ENCODE measurements at regions not wholly inside any gene's neighbourhood (a gene's known extent, or its start where the extent isn't known, plus 50 kb on each side); places are given as distances from the start of the nearest gene placed in this dataset.

- Histone ChIP-seq H3K36me3 (ENCODE audit: insufficient read depth, low read length) (no peaks in the 10 kb centered on the region), H3K4me2 (ENCODE audit: low read length) (peak overlapping the region; percentile 52), H3K79me2 (ENCODE audit: insufficient read depth, low read length) (no peaks in the 10 kb centered on the region), H3K27ac (ENCODE audit: low read depth, low read length) (no peak overlapping the region), H3K9me3 (ENCODE audit: insufficient read depth, low read depth, low read length) (no peaks in the 10 kb centered on the region), H3K27me3 (ENCODE audit: insufficient read depth, low read length) (no peaks in the 10 kb centered on the region), H3K4me3 (ENCODE audit: insufficient read depth, low read depth, low read length) (no peak overlapping the region), H2AFZ (ENCODE audit: low read depth, low read length) (no peak overlapping the region), H3K4me1 (ENCODE audit: insufficient read depth, low read length) (no peaks in the 10 kb centered on the region), H4K20me1 (ENCODE audit: insufficient read depth, low read length) (no peaks in the 10 kb centered on the region), H3K9ac (ENCODE audit: low read length) (no peak overlapping the region)
- DNase-seq (ENCODE audit: low read depth) = peak; percentile 13
- Mint-ChIP-seq H3K4me1 (ENCODE audit: low read depth, unreplicated experiment) (peaks cover 12% of the 10 kb centered on the region), H3K36me3 (ENCODE audit: low read depth, unreplicated experiment) (no peaks in the 10 kb centered on the region), H3K4me3 (ENCODE audit: unreplicated experiment) (no peak overlapping the region), H3K27me3 (ENCODE audit: low read depth, unreplicated experiment) (no peaks in the 10 kb centered on the region), H3K9me3 (ENCODE audit: unreplicated experiment) (peaks cover 3% of the 10 kb centered on the region), H3K27ac (ENCODE audit: unreplicated experiment) (peak overlapping the region; percentile 77)
- no peak for FAIRE-seq
- TF ChIP-seq EZH2 (IDR thresholded peaks at IDR 0.05; ENCODE audit: insufficient read depth, low read length) = no peak
These were observed 264.3 kb downstream of the TXNL1 start for GRCh38 chr18:56374007-56374655.

GRCh38 chr18:56373601-56374000, 264.8 kb downstream of the TXNL1 start:
- H3K4me1 ChIP-seq (ENCODE audit: insufficient read depth, low read length) = no peaks in the 10 kb centered on the region
- H3K4me3 Mint-ChIP-seq (ENCODE audit: unreplicated experiment) = no peak overlapping the region
- no peak for TF ChIP-seq CTCF (IDR thresholded peaks at IDR 0.05; ENCODE audit: insufficient read depth, low read depth, low read length)
- no peak for TF ChIP-seq EZH2 (IDR thresholded peaks at IDR 0.05; ENCODE audit: insufficient read depth, low read length)

GRCh38 chr18:56368066-56368465, 270.3 kb downstream of the TXNL1 start:
- peaks cover 2% of the 10 kb centered on the region for H3K9me3 Mint-ChIP-seq (ENCODE audit: unreplicated experiment)
- Histone ChIP-seq H3K9me3 (ENCODE audit: insufficient read depth, low read depth, low read length) (no peaks in the 10 kb centered on the region), H3K4me2 (ENCODE audit: low read length) (no peak overlapping the region), H3K79me2 (ENCODE audit: insufficient read depth, low read length) (no peaks in the 10 kb centered on the region), H4K20me1 (ENCODE audit: insufficient read depth, low read length) (no peaks in the 10 kb centered on the region), H3K36me3 (ENCODE audit: insufficient read depth, low read length) (no peaks in the 10 kb centered on the region), H3K4me1 (ENCODE audit: insufficient read depth, low read length) (no peaks in the 10 kb centered on the region), H3K4me3 (ENCODE audit: insufficient read depth, low read depth, low read length) (no peak overlapping the region), H3K9ac (ENCODE audit: low read length) (no peak overlapping the region), H3K27me3 (ENCODE audit: insufficient read depth, low read length) (no peaks in the 10 kb centered on the region), H3K27ac (ENCODE audit: low read depth, low read length) (no peak overlapping the region), H2AFZ (ENCODE audit: low read depth, low read length) (no peak overlapping the region)
- H3K4me3 Mint-ChIP-seq (ENCODE audit: unreplicated experiment) = no peak overlapping the region
- no peaks in the 10 kb centered on the region for H3K27me3 Mint-ChIP-seq (ENCODE audit: low read depth, unreplicated experiment)
- no peaks in the 10 kb centered on the region for H3K4me1 Mint-ChIP-seq (ENCODE audit: low read depth, unreplicated experiment)
- H3K36me3 Mint-ChIP-seq (ENCODE audit: low read depth, unreplicated experiment) = no peaks in the 10 kb centered on the region
- TF ChIP-seq CTCF (IDR thresholded peaks at IDR 0.05; ENCODE audit: insufficient read depth, low read depth, low read length) = no peak
- no peak for TF ChIP-seq EZH2 (IDR thresholded peaks at IDR 0.05; ENCODE audit: insufficient read depth, low read length)
- DNase-seq (ENCODE audit: low read depth) (no peak), FAIRE-seq (no peak)
- H3K27ac Mint-ChIP-seq (ENCODE audit: unreplicated experiment) = no peak overlapping the region

More at GRCh38 chr18:56373601-56374000, 264.8 kb downstream of the TXNL1 start:
- no peak overlapping the region for H3K27ac ChIP-seq (ENCODE audit: low read depth, low read length)
- H4K20me1 ChIP-seq (ENCODE audit: insufficient read depth, low read length) = no peaks in the 10 kb centered on the region
- no peaks in the 10 kb centered on the region for H3K36me3 Mint-ChIP-seq (ENCODE audit: low read depth, unreplicated experiment)
- FAIRE-seq (no peak), DNase-seq (ENCODE audit: low read depth) (no peak)
- H3K4me1 Mint-ChIP-seq (ENCODE audit: low read depth, unreplicated experiment) = peaks cover 8% of the 10 kb centered on the region
- no peak overlapping the region for H3K4me2 ChIP-seq (ENCODE audit: low read length)
- peaks cover 3% of the 10 kb centered on the region for H3K9me3 Mint-ChIP-seq (ENCODE audit: unreplicated experiment)
- no peaks in the 10 kb centered on the region for H3K79me2 ChIP-seq (ENCODE audit: insufficient read depth, low read length)
- H3K9ac ChIP-seq (ENCODE audit: low read length) = no peak overlapping the region
- H3K9me3 ChIP-seq (ENCODE audit: insufficient read depth, low read depth, low read length) = no peaks in the 10 kb centered on the region
- H3K27ac Mint-ChIP-seq (ENCODE audit: unreplicated experiment) = no peak overlapping the region
- H3K27me3 ChIP-seq (ENCODE audit: insufficient read depth, low read length) = no peaks in the 10 kb centered on the region
- no peak overlapping the region for H2AFZ ChIP-seq (ENCODE audit: low read depth, low read length)
- H3K27me3 Mint-ChIP-seq (ENCODE audit: low read depth, unreplicated experiment) = no peaks in the 10 kb centered on the region
- no peaks in the 10 kb centered on the region for H3K36me3 ChIP-seq (ENCODE audit: insufficient read depth, low read length)
- no peak overlapping the region for H3K4me3 ChIP-seq (ENCODE audit: insufficient read depth, low read depth, low read length)
